Central memory CD8-positive, alpha-beta T cell (primary cell): ENCODE measurements at regions not wholly inside any gene's neighbourhood (a gene's known extent, or its start where the extent isn't known, plus 50 kb on each side); places are given as distances from the start of the nearest gene placed in this dataset.

Experiments
- ATAC-seq: fragments of 150-1000 bp; cut with Tn5 transposase; replicated peaks from 2 replicates; pipeline ENCODE4 v1.10.0; 2022; ENCODE audit warnings: mild to moderate bottlenecking, moderate FRiP score, moderate number of reproducible peaks; ENCODE audit not compliant: poor library complexity, severe bottlenecking; ENCODE audit errors: extremely low read depth
- DNase-seq, 2 donors: peaks; one replicate each; pipeline ENCODE4 v3.0.0; 2021; ENCODE audit warnings: low spot score in 2 of 2
- H3K27ac Mint-ChIP-seq: one replicate; pipeline ENCODE4 v1.8.0; 2022; ENCODE audit warnings: low read depth, mild to moderate bottlenecking, moderate library complexity, mixed read lengths
- H3K27me3 Mint-ChIP-seq: one replicate; pipeline ENCODE4 v1.8.0; 2022; ENCODE audit warnings: mixed read lengths
- H3K36me3 Mint-ChIP-seq: one replicate; pipeline ENCODE4 v1.8.0; 2022; ENCODE audit warnings: mild to moderate bottlenecking, moderate library complexity, mixed read lengths; ENCODE audit not compliant: insufficient read depth
- H3K4me1 Mint-ChIP-seq: one replicate; pipeline ENCODE4 v1.8.0; 2022; ENCODE audit warnings: mixed read lengths
- H3K4me3 Mint-ChIP-seq: one replicate; pipeline ENCODE4 v1.8.0; 2022; ENCODE audit warnings: mild to moderate bottlenecking, moderate library complexity, mixed read lengths
- H3K9me3 Mint-ChIP-seq: one replicate; pipeline ENCODE4 v1.8.0; 2022; ENCODE audit warnings: mixed read lengths

- H3K4me3 Mint-ChIP-seq = no peak overlapping the region
- no peak overlapping the region for H3K27ac Mint-ChIP-seq
- no peaks in the 10 kb centered on the region for H3K4me1 Mint-ChIP-seq
- H3K9me3 Mint-ChIP-seq = no peaks in the 10 kb centered on the region
- no peak for ATAC-seq
- no peak for DNase-seq
- H3K27me3 Mint-ChIP-seq = peaks cover 6% of the 10 kb centered on the region
- no peaks in the 10 kb centered on the region for H3K36me3 Mint-ChIP-seq
Observed at GRCh38 chr3:19025441-19025840, 122.9 kb upstream of the KCNH8 start.

GRCh38 chr3:19022546-19022945 is 125.8 kb upstream of the KCNH8 start:
- ATAC-seq (no peak), DNase-seq (no peak)
- no peaks in the 10 kb centered on the region for H3K36me3 Mint-ChIP-seq
- no peaks in the 10 kb centered on the region for H3K9me3 Mint-ChIP-seq
- H3K27ac Mint-ChIP-seq = no peak overlapping the region
- peaks cover 6% of the 10 kb centered on the region for H3K27me3 Mint-ChIP-seq
- H3K4me1 Mint-ChIP-seq = no peaks in the 10 kb centered on the region
- H3K4me3 Mint-ChIP-seq = no peak overlapping the region

DNA sequence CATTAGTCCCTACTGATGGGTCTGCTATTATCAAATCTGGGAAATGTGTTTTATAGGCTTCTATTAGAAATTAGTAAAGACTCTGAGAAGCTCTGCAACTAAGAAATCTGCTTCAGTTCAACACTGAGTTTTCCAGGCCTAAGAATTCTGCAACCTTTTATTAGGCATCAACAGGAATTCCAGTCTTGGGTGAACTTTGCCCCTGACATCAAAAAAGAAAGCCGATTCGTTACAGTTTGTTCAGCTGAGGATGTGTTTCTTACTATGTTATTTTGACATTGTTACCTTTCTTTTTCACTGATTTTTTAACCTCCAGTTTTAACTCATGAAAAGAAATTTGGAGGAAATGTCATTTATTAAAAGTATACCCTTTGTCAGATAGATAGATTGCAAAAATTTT is 131.5 kb upstream of the KCNH8 start:
- Mint-ChIP-seq H3K9me3 (no peaks in the 10 kb centered on the region), H3K4me3 (no peak overlapping the region), H3K36me3 (no peaks in the 10 kb centered on the region), H3K27me3 (no peaks in the 10 kb centered on the region), H3K27ac (no peak overlapping the region), H3K4me1 (no peaks in the 10 kb centered on the region)
- DNase-seq = no peak
- no peak for ATAC-seq

DNA sequence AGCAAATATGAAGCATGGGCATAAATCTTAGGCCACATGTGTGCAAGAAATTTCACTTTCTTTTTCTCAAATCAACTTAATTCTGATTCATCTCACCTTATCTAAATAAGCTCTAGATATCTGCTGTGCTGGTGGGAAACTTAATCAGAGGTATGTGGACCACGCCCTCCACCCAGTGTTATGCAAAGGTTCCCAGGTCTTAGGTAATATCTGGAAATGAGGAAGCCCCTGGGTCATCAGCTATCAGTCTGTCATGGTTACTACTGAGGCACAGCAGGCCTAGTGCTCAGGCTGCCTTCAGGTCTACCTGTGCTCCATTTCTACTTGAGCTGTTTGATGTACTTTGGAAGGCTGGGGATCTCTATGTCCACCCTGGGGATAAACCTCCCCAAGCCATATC is 134.4 kb upstream of the KCNH8 start:
- no peaks in the 10 kb centered on the region for H3K36me3 Mint-ChIP-seq
- no peaks in the 10 kb centered on the region for H3K9me3 Mint-ChIP-seq
- no peaks in the 10 kb centered on the region for H3K4me1 Mint-ChIP-seq
- DNase-seq (no peak), ATAC-seq (no peak)
- H3K27me3 Mint-ChIP-seq = no peaks in the 10 kb centered on the region
- H3K4me3 Mint-ChIP-seq = no peak overlapping the region
- no peak overlapping the region for H3K27ac Mint-ChIP-seq

- ATAC-seq (no peak), DNase-seq (no peak)
- Mint-ChIP-seq H3K9me3 (no peaks in the 10 kb centered on the region), H3K4me1 (no peaks in the 10 kb centered on the region), H3K36me3 (no peaks in the 10 kb centered on the region), H3K27ac (no peak overlapping the region), H3K4me3 (no peak overlapping the region), H3K27me3 (no peaks in the 10 kb centered on the region)
Observed at GRCh38 chr3:19012846-19013245, 135.5 kb upstream of the KCNH8 start.

DNA sequence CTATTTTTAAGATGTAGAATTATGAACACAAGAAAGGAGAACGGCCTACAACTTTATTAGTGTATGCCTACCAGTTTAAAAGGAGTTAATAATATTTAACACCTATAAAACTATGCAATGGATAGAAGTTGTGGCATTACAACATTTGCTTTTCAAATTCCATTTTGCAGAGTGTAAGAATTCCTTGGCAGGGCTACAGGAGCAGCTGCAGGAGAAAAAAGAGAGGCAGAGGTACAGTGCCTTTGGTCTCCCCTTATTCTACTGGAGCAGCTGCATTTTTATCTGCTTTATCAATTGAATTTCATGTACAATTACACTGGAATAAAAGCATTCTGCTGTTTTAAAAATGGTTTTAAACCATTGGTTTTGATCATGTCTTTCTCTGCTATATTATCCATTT is 145.7 kb upstream of the KCNH8 start:
- H3K27me3 Mint-ChIP-seq = peaks cover 3% of the 10 kb centered on the region
- H3K27ac Mint-ChIP-seq = no peak overlapping the region
- H3K36me3 Mint-ChIP-seq = no peaks in the 10 kb centered on the region
- no peak for ATAC-seq
- DNase-seq = no peak
- H3K4me1 Mint-ChIP-seq = no peaks in the 10 kb centered on the region
- H3K9me3 Mint-ChIP-seq = no peaks in the 10 kb centered on the region
- no peak overlapping the region for H3K4me3 Mint-ChIP-seq

DNA sequence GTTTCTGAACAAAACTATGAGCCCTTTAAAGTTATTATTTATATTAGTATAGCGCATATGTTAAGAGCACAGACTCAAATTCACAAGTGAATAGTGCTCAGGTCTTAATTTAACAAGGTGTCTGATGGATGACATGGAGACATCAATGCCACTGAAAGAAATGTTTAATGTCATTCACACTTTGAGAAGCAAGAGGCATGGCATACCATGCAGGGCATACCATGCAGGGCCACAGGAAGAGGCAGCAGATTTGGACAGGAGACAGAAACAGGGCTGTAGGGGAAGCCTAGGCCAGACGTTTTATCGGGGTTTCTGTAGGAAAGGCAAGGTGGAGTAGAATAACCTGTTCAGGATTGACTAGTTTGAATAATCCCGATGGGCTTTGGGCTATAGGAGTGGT is 150.2 kb upstream of the KCNH8 start:
- peaks cover 16% of the 10 kb centered on the region for H3K27me3 Mint-ChIP-seq
- no peak for DNase-seq
- no peaks in the 10 kb centered on the region for H3K36me3 Mint-ChIP-seq
- ATAC-seq = no peak
- peaks cover 8% of the 10 kb centered on the region for H3K9me3 Mint-ChIP-seq
- no peak overlapping the region for H3K4me3 Mint-ChIP-seq
- H3K4me1 Mint-ChIP-seq = no peaks in the 10 kb centered on the region
- H3K27ac Mint-ChIP-seq = no peak overlapping the region

- Mint-ChIP-seq H3K4me1 (no peaks in the 10 kb centered on the region), H3K4me3 (no peak overlapping the region), H3K27me3 (peaks cover 50% of the 10 kb centered on the region), H3K36me3 (no peaks in the 10 kb centered on the region), H3K27ac (no peak overlapping the region), H3K9me3 (peaks cover 8% of the 10 kb centered on the region)
- DNase-seq (no peak), ATAC-seq (no peak)
Observed at GRCh38 chr3:18992709-18993108, 155.6 kb upstream of the KCNH8 start.

- Mint-ChIP-seq H3K9me3 (no peaks in the 10 kb centered on the region), H3K4me1 (no peaks in the 10 kb centered on the region), H3K27ac (no peak overlapping the region), H3K27me3 (peaks cover 50% of the 10 kb centered on the region), H3K4me3 (no peak overlapping the region), H3K36me3 (no peaks in the 10 kb centered on the region)
- DNase-seq = no peak
- ATAC-seq = no peak
Observed at GRCh38 chr3:18989237-18989795, 159.0 kb upstream of the KCNH8 start.

DNA sequence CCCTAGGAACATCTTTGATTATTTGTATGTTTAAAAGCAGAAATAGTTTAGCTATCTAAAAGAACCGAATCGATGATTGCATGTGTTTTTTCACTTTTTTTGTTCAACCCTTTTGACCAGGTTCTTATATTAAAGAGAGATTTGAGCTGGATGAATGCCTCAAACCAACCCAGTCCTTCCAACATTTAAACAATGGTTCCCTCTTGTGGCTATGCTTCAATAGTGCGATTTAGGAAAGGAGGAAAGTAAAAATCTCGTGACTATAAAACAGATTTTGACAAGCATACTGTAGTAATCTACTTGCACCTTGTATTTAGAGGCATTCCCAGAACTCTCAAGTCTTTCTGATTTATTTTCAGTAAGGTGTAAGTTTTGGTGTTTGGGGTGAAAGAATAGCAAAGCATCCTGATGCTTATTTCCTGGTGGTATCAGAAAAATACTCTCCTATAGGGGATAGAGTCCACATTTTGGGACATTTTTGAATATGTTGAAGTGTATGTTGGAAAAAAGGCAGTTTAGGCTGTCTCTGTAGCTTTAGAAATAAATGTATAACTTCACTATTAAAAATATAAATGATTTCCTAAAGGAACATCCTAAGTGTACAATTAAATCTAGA is 159.6 kb upstream of the KCNH8 start:
- no peaks in the 10 kb centered on the region for H3K9me3 Mint-ChIP-seq
- no peak for ATAC-seq
- no peaks in the 10 kb centered on the region for H3K36me3 Mint-ChIP-seq

DNA sequence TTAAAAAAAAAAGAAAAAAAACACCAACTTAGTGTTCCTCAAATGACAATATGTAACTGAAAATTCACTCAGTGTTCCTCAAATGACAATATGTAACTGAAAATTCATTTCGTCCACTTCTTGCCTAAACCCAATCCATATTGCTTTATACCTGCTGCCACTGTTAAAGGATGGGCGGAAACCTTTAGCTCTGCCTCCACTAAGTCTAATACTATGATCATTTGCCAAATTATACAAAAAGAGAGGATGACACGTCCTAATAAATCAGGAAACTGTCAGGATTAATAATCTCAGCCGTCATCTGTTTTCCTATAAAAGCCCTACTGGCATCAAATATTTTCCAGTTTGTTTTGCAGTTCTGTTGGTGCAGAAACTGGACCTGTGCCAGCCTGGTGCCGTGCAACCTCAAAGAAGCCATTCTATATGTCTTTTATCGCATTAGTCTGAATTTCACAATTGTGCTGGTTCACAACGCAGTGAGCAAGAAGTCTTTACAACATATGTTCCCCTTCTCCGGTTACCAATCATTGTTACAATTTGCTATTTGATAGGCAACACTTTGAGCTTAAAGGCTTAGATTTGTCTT is 160.4 kb upstream of the KCNH8 start:
- DNase-seq = no peak
- Mint-ChIP-seq H3K9me3 (no peaks in the 10 kb centered on the region), H3K4me3 (no peak overlapping the region), H3K27me3 (peaks cover 50% of the 10 kb centered on the region), H3K27ac (no peak overlapping the region), H3K4me1 (no peaks in the 10 kb centered on the region), H3K36me3 (no peaks in the 10 kb centered on the region)
- no peak for ATAC-seq

More for the DNA sequence above, 159.6 kb upstream of the KCNH8 start:
- DNase-seq = no peak
- Mint-ChIP-seq H3K27me3 (peaks cover 50% of the 10 kb centered on the region), H3K27ac (no peak overlapping the region), H3K4me1 (no peaks in the 10 kb centered on the region), H3K4me3 (no peak overlapping the region)

GRCh38 chr3:18987070-18987469 is 161.2 kb upstream of the KCNH8 start:
- no peak overlapping the region for H3K4me3 Mint-ChIP-seq
- no peaks in the 10 kb centered on the region for H3K9me3 Mint-ChIP-seq
- no peaks in the 10 kb centered on the region for H3K36me3 Mint-ChIP-seq
- H3K4me1 Mint-ChIP-seq = no peaks in the 10 kb centered on the region
- ATAC-seq (no peak), DNase-seq (no peak)
- peaks cover 50% of the 10 kb centered on the region for H3K27me3 Mint-ChIP-seq
- no peak overlapping the region for H3K27ac Mint-ChIP-seq

DNA sequence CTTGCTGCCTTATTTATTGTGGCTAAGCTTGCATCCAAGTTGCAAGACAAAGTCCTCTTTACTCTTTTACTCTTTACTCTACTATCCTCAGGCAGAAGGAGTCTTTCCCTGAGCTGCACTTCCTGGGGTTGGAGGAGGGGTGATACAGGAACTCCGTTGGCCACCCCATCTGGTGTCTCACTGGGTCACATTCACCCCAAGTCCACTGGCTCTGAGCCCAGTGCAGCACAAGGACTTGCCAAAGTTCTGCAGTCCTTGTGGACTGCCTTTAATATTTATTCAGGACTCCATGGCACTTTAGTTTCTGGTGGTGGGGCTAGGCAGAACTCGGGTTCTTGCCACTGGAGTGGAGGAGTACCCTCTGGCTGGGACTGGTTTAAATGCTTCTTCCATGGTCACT is 165.4 kb upstream of the KCNH8 start:
- Mint-ChIP-seq H3K27ac (no peak overlapping the region), H3K9me3 (no peaks in the 10 kb centered on the region), H3K4me1 (no peaks in the 10 kb centered on the region), H3K36me3 (no peaks in the 10 kb centered on the region), H3K4me3 (no peak overlapping the region), H3K27me3 (peaks cover 15% of the 10 kb centered on the region)
- ATAC-seq (no peak), DNase-seq (no peak)
